Lower lobe of right lung (tissue), 2 donors: ENCODE measurements at regions not wholly inside any gene's neighbourhood (a gene's known extent, or its start where the extent isn't known, plus 50 kb on each side); places are given as distances from the start of the nearest gene placed in this dataset.

Experiments
- ATAC-seq, 2 donors: fragments of 200-7000 bp; cut with Tn5 transposase; one replicate each; pipeline ENCODE4 v1.9.1; 2020 to 2022; ENCODE audit warnings: mild to moderate bottlenecking in 2 of 2, moderate library complexity in 2 of 2
- DNase-seq: peaks from one replicate; pipeline ENCODE4 v3.0.0-alpha.2; 2020
- H3K27ac ChIP-seq: fragments of 200-600 bp; one replicate; pipeline ENCODE4 v1.8.0; 2022
- H3K27me3 ChIP-seq: fragments of 200-600 bp; one replicate; pipeline ENCODE4 v1.8.0; 2022; ENCODE audit warnings: low read depth
- H3K36me3 ChIP-seq: fragments of 200-600 bp; one replicate; pipeline ENCODE4 v1.8.0; 2022; ENCODE audit warnings: mild to moderate bottlenecking
- H3K4me1 ChIP-seq: fragments of 200-600 bp; one replicate; pipeline ENCODE4 v1.8.0; 2022
- H3K4me3 ChIP-seq: fragments of 200-600 bp; one replicate; pipeline ENCODE4 v1.8.0; 2022; ENCODE audit warnings: mild to moderate bottlenecking
- H3K9me3 ChIP-seq: fragments of 200-600 bp; one replicate; pipeline ENCODE4 v1.8.0; 2022
- CTCF ChIP-seq: fragments of 200-600 bp; IDR thresholded peaks from one replicate; pipeline ENCODE4 v1.8.0; 2022; ENCODE audit warnings: antibody characterized with exemption, mild to moderate bottlenecking
- intact Hi-C: fragments of 100-400 bp; cut with DNase I; formaldehyde crosslinking; loops from one replicate; pipeline ENCODE4 v1.11.0; 2022
- donor health status: DM: no; HTN: yes; CAD: no; lungs with severe emphysema.

DNA sequence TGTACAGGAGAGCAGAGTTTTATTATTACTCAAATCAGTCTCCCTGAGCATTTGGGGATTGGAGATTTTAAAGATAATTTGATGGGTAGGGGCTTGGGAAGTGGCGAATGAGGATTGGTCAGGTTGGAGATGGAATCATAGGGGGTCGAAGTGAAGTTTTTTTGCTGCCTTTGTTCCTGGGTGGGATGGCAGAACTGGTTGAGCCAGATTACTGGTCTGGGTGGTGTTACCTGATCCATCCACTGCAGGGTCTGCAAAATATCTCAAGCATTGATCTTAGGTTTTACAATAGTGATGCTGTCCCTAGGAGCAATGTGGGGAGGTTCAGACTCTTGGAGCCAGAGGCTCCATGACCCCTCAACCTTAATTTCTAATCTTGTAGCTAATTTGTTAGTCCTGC is 108.8 kb downstream of the BACH1 start:
- Histone ChIP-seq H3K27me3 (no peaks in the 10 kb centered on the region), H3K36me3 (no peaks in the 10 kb centered on the region), H3K4me1 (no peaks in the 10 kb centered on the region), H3K9me3 (no peaks in the 10 kb centered on the region), H3K27ac (no peak overlapping the region), H3K4me3 (no peak overlapping the region)
- no peak for DNase-seq
- no peak for ATAC-seq
- intact Hi-C loops: no loop called here
- no peak for TF ChIP-seq CTCF

DNA sequence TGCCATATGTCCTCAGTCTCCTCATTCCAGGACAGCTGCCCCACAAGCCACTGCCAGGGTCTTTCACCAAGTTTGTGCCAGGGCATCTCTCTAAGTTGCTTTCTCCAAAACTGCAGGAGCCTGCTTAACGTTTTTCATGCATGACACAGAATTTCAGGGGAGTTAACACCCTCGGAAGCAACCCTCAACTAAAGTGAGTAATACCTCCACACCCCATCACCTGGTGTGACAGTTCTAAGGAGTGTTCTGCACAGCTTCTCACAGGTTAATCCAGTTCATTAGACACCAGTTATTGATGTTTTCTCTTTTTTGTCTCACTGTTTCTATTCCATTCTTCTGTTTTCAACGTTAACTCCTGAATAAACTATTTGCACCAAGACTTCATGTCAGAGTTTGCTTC is 115.0 kb downstream of the BACH1 start:
- Histone ChIP-seq H3K27ac (no peak overlapping the region), H3K27me3 (no peaks in the 10 kb centered on the region), H3K4me3 (no peak overlapping the region), H3K4me1 (no peaks in the 10 kb centered on the region), H3K36me3 (no peaks in the 10 kb centered on the region), H3K9me3 (no peaks in the 10 kb centered on the region)
- TF ChIP-seq CTCF: no peak
- no peak for DNase-seq
- intact Hi-C loops: no loop called here
- no peak for ATAC-seq

DNA sequence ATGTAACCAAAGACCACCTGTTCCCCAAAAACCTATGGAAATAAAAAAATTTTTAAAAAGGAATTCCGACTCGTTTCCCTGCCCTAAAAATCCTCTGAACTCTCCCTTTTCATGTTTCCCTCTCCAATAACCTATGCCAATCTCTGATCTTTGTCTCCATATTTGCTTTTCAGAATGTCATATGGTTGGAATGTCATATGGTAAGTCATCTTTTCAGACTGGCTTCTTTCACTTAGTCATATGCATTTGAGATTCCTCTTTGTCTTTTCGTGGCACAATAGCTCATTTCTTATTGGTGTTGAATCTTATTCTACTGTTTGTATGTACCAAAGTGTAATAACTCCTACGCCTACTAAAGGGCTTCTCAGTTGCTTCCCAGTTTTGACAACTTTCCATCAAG is 117.5 kb downstream of the BACH1 start:
- DNase-seq (no peak), ATAC-seq (no peak)
- intact Hi-C loops: no loop called here
- no peaks in the 10 kb centered on the region for H3K9me3 ChIP-seq
- no peaks in the 10 kb centered on the region for H3K36me3 ChIP-seq
- H3K4me1 ChIP-seq: no peaks in the 10 kb centered on the region
- H3K27ac ChIP-seq: no peak overlapping the region
- TF ChIP-seq CTCF: no peak
- no peak overlapping the region for H3K4me3 ChIP-seq
- no peaks in the 10 kb centered on the region for H3K27me3 ChIP-seq

GRCh38 chr21:29418813-29419212 is 120.1 kb downstream of the BACH1 start:
- ATAC-seq: no peak
- no peaks in the 10 kb centered on the region for H3K9me3 ChIP-seq
- DNase-seq: no peak
- no peak overlapping the region for H3K27ac ChIP-seq
- no peaks in the 10 kb centered on the region for H3K36me3 ChIP-seq
- intact Hi-C loops: no loop called here
- H3K4me3 ChIP-seq: no peak overlapping the region
- no peaks in the 10 kb centered on the region for H3K4me1 ChIP-seq
- no peak for TF ChIP-seq CTCF
- no peaks in the 10 kb centered on the region for H3K27me3 ChIP-seq

DNA sequence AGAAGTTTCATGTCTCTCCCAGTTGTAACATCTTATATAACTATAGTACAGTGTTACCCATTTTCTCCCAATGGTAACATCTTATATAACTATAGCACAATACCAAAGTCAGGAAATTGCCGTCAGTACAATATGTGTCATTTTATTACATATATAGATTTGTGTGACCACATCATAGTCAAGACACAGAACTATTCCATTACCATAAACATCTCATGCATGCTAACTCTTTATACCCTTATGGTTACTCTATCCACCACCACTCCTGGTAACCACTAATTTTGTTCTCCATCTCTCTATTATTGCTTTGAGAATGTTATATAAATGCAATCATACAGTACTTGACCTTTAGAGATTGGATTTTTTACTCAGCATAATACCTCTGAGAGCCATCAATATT is 120.7 kb downstream of the BACH1 start:
- intact Hi-C loops: no loop called here
- Histone ChIP-seq H3K4me1 (no peaks in the 10 kb centered on the region), H3K27me3 (no peaks in the 10 kb centered on the region), H3K4me3 (no peak overlapping the region), H3K36me3 (no peaks in the 10 kb centered on the region), H3K9me3 (no peaks in the 10 kb centered on the region), H3K27ac (no peak overlapping the region)
- no peak for ATAC-seq
- TF ChIP-seq CTCF: no peak
- DNase-seq: no peak
